WTC11 (cell line): ENCODE measurements at regions not wholly inside any gene's neighbourhood (a gene's known extent, or its start where the extent isn't known, plus 50 kb on each side); places are given as distances from the start of the nearest gene placed in this dataset.

Source experiments
- ATAC-seq: fragments of 200-7000 bp; cut with Tn5 transposase; 2 replicates; pipeline ENCODE4 v1.10.0; 2021; ENCODE audit warnings: mild to moderate bottlenecking, moderate library complexity
- CTCF ChIA-PET: fragments of 300-600 bp; sonication (Branson Sonifier 250); formaldehyde crosslinking; loops from one replicate; lab custom pipeline; 2021; ENCODE audit warnings: antibody characterized with exemption; lab: Charles Lee
- POLR2A ChIA-PET: fragments of 350-600 bp; sonication (Branson Sonifier 250); formaldehyde crosslinking; loops from one replicate; lab custom pipeline; 2021; ENCODE audit warnings: antibody characterized with exemption; lab: Charles Lee
- DNase-seq: peaks from one replicate; pipeline ENCODE4 v3.0.0; 2021; ENCODE audit warnings: low spot score
- H3K27ac Mint-ChIP-seq: 2 replicates; pipeline ENCODE4 v1.8.0; 2021; ENCODE audit warnings: mixed read lengths
- H3K27me3 Mint-ChIP-seq: 2 replicates; pipeline ENCODE4 v1.8.0; 2021; ENCODE audit warnings: low read depth, mild to moderate bottlenecking, moderate library complexity, mixed read lengths
- H3K36me3 Mint-ChIP-seq: 2 replicates; pipeline ENCODE4 v1.8.0; 2021; ENCODE audit warnings: mixed read lengths
- H3K4me1 Mint-ChIP-seq: 2 replicates; pipeline ENCODE4 v1.8.0; 2022; ENCODE audit warnings: mixed read lengths
- H3K4me3 Mint-ChIP-seq: 2 replicates; pipeline ENCODE4 v1.8.0; 2021; ENCODE audit warnings: mild to moderate bottlenecking, moderate library complexity, mixed read lengths
- H3K9me3 Mint-ChIP-seq: 2 replicates; pipeline ENCODE4 v1.8.0; 2021; ENCODE audit warnings: mixed read lengths
- ATF2 ChIP-seq: sonication (generic); formaldehyde crosslinking; IDR thresholded peaks from 2 replicates; pipeline ENCODE4 v1.8.1; 2022; ENCODE audit warnings: low read depth, missing genetic modification reagents, borderline replicate concordance
- CREB1 ChIP-seq: sonication (generic); formaldehyde crosslinking; IDR thresholded peaks from 2 replicates; pipeline ENCODE4 v1.8.0; 2023; ENCODE audit warnings: mild to moderate bottlenecking, missing genetic modification reagents
- CREM ChIP-seq: sonication (generic); formaldehyde crosslinking; IDR thresholded peaks from 2 replicates; pipeline ENCODE4 v1.8.1; 2022; ENCODE audit warnings: mild to moderate bottlenecking, missing genetic modification reagents, moderate library complexity
- ELF4 ChIP-seq: sonication (generic); formaldehyde crosslinking; IDR thresholded peaks from 2 replicates; pipeline ENCODE4 v1.8.1; 2022; ENCODE audit warnings: low read depth, mild to moderate bottlenecking, moderate library complexity, missing genetic modification reagents
- NR1H2 ChIP-seq: sonication (generic); formaldehyde crosslinking; IDR thresholded peaks from 2 replicates; pipeline ENCODE4 v1.9.0; 2021; ENCODE audit warnings: mild to moderate bottlenecking, moderate library complexity, missing genetic modification reagents
- PREB ChIP-seq: sonication (generic); formaldehyde crosslinking; IDR thresholded peaks from 2 replicates; pipeline ENCODE4 v1.8.1; 2022; ENCODE audit warnings: mild to moderate bottlenecking, missing genetic modification reagents, moderate library complexity, borderline replicate concordance
- TCF7 ChIP-seq: sonication (generic); formaldehyde crosslinking; IDR thresholded peaks from 2 replicates; pipeline ENCODE4 v1.8.0; 2022; ENCODE audit warnings: mild to moderate bottlenecking, low read depth, missing genetic modification reagents, moderate library complexity
- ZBTB21 ChIP-seq: sonication (generic); formaldehyde crosslinking; IDR thresholded peaks from 2 replicates; pipeline ENCODE4 v1.8.1; 2023; ENCODE audit warnings: mild to moderate bottlenecking, missing genetic modification reagents, borderline replicate concordance
- ZNF263 ChIP-seq: sonication (generic); formaldehyde crosslinking; IDR thresholded peaks from 2 replicates; pipeline ENCODE4 v1.8.1; 2022; ENCODE audit warnings: low read depth, mild to moderate bottlenecking, moderate library complexity, missing genetic modification reagents
- TF ChIP-seq, protein P1 (sequence below): sonication (generic); formaldehyde crosslinking; IDR thresholded peaks from 2 replicates; pipeline ENCODE4 v1.8.0; 2022; ENCODE audit warnings: mild to moderate bottlenecking, missing genetic modification reagents
- TF ChIP-seq, protein P2 (sequence below): sonication (generic); formaldehyde crosslinking; IDR thresholded peaks from 2 replicates; pipeline ENCODE4 v1.8.0; 2022; ENCODE audit warnings: mild to moderate bottlenecking, missing genetic modification reagents
- TF ChIP-seq, protein P3 (sequence below): sonication (generic); formaldehyde crosslinking; IDR thresholded peaks from 2 replicates; pipeline ENCODE4 v1.8.0; 2023; ENCODE audit warnings: mild to moderate bottlenecking, missing genetic modification reagents

GRCh38 chr14:65835501-65835900 is 423.0 kb downstream of the FUT8 start:
- CTCF ChIA-PET = interaction anchor here (1.1 to 3.2 kb wide), 3 partner anchors 11 to 126 kb away, joined by 5 to 22 read pairs (median 7); no protein-coding TSS in a partner anchor

DNA sequence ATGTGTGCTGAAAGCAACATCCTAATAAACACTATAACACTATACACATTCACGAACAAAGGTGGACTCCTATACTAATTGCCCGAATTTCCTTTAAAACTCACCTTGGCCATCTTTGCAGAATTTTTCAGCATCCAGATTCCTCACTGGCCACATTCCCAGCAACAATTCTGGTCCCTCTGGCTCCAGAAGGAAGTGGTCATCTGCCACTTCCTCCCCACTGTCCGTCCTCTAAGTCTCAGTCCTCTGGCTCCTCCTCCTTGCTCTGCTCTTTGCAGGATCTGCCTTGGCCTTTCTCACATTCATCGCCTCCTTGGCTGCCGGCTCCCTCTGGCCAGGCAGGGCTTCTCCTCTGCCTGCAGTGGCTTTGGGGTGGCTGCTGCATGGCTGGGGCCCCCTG is 426.0 kb downstream of the FUT8 start:
- POLR2A ChIA-PET = no interaction called here
- no peaks in the 10 kb centered on the region for H3K27me3 Mint-ChIP-seq

More at GRCh38 chr14:65835501-65835900, 423.0 kb downstream of the FUT8 start:
- Mint-ChIP-seq H3K27ac (no peak overlapping the region), H3K27me3 (no peaks in the 10 kb centered on the region), H3K4me3 (no peak overlapping the region), H3K36me3 (no peaks in the 10 kb centered on the region), H3K4me1 (peaks cover 44% of the 10 kb centered on the region), H3K9me3 (peaks cover 4% of the 10 kb centered on the region)
- ATAC-seq = no peak
- no peak for TF ChIP-seq TCF7 (CRISPR knock-in tag)
- TF ChIP-seq, protein P1, sequence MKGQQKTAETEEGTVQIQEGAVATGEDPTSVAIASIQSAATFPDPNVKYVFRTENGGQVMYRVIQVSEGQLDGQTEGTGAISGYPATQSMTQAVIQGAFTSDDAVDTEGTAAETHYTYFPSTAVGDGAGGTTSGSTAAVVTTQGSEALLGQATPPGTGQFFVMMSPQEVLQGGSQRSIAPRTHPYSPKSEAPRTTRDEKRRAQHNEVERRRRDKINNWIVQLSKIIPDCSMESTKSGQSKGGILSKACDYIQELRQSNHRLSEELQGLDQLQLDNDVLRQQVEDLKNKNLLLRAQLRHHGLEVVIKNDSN (CRISPR knock-in tag) = no peak
- TF ChIP-seq, protein P2, sequence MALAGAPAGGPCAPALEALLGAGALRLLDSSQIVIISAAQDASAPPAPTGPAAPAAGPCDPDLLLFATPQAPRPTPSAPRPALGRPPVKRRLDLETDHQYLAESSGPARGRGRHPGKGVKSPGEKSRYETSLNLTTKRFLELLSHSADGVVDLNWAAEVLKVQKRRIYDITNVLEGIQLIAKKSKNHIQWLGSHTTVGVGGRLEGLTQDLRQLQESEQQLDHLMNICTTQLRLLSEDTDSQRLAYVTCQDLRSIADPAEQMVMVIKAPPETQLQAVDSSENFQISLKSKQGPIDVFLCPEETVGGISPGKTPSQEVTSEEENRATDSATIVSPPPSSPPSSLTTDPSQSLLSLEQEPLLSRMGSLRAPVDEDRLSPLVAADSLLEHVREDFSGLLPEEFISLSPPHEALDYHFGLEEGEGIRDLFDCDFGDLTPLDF = no peak
- no peak for TF ChIP-seq ELF4 (CRISPR knock-in tag)
- TF ChIP-seq ZBTB21 (CRISPR knock-in tag) = no peak
- no peak for TF ChIP-seq CREM (CRISPR knock-in tag)
- no peak for DNase-seq
- POLR2A ChIA-PET = no interaction called here

More for the DNA sequence above, 426.0 kb downstream of the FUT8 start:
- CTCF ChIA-PET = interaction anchor here (1.6 kb wide), 1 partner anchor 14 kb away, joined by 7 read pairs; no protein-coding TSS in a partner anchor
- no peak for TF ChIP-seq ZNF263 (CRISPR knock-in tag)
- no peak for TF ChIP-seq ATF2 (CRISPR knock-in tag)
- no peak for TF ChIP-seq PREB (CRISPR knock-in tag)
- no peak for TF ChIP-seq NR1H2 (CRISPR knock-in tag)
- TF ChIP-seq, protein P3, sequence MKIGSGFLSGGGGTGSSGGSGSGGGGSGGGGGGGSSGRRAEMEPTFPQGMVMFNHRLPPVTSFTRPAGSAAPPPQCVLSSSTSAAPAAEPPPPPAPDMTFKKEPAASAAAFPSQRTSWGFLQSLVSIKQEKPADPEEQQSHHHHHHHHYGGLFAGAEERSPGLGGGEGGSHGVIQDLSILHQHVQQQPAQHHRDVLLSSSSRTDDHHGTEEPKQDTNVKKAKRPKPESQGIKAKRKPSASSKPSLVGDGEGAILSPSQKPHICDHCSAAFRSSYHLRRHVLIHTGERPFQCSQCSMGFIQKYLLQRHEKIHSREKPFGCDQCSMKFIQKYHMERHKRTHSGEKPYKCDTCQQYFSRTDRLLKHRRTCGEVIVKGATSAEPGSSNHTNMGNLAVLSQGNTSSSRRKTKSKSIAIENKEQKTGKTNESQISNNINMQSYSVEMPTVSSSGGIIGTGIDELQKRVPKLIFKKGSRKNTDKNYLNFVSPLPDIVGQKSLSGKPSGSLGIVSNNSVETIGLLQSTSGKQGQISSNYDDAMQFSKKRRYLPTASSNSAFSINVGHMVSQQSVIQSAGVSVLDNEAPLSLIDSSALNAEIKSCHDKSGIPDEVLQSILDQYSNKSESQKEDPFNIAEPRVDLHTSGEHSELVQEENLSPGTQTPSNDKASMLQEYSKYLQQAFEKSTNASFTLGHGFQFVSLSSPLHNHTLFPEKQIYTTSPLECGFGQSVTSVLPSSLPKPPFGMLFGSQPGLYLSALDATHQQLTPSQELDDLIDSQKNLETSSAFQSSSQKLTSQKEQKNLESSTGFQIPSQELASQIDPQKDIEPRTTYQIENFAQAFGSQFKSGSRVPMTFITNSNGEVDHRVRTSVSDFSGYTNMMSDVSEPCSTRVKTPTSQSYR = no peak
- TF ChIP-seq CREB1 = no peak
- no peak overlapping the region for H3K27ac Mint-ChIP-seq
- DNase-seq (no peak), ATAC-seq (no peak)
- no peaks in the 10 kb centered on the region for H3K36me3 Mint-ChIP-seq
- no peaks in the 10 kb centered on the region for H3K9me3 Mint-ChIP-seq
- no peak overlapping the region for H3K4me3 Mint-ChIP-seq
- peaks cover 31% of the 10 kb centered on the region for H3K4me1 Mint-ChIP-seq
